Keratinocyte (primary cell): ENCODE measurements at regions not wholly inside any gene's neighbourhood (a gene's known extent, or its start where the extent isn't known, plus 50 kb on each side); places are given as distances from the start of the nearest gene placed in this dataset.

ENCODE experiments used
- DNase-seq: peaks from one replicate; pipeline ENCODE4 v3.0.0-alpha.2; 2011; ENCODE audit warnings: low read depth, missing footprints, low spot score
- FAIRE-seq: peaks from 2 replicates; lab custom pipeline; 2011; peaks lifted over from hg19 to GRCh38; lab: Jason Lieb, UNC
- H2AFZ ChIP-seq: 2 replicates; pipeline ENCODE4 v1.6.0; 2012; ENCODE audit warnings: low read length, control low read depth, inconsistent platforms; ENCODE audit not compliant: control insufficient read depth
- H3K27ac ChIP-seq: 2 replicates; pipeline ENCODE4 v1.5.1; 2011; ENCODE audit warnings: low read length; ENCODE audit not compliant: control insufficient read depth, insufficient read depth
- H3K27me3 ChIP-seq: 3 replicates; pipeline ENCODE4 v1.6.0; 2011; ENCODE audit warnings: low read length; ENCODE audit not compliant: control insufficient read depth, insufficient read depth; ENCODE audit errors: extremely low read depth
- H3K36me3 ChIP-seq, 2 experiments: 2 replicates in 1 of 2; 3 replicates in 1 of 2; pipeline ENCODE4 v1.5.1; 2011; ENCODE audit warnings: low read length in 2 of 2, mild to moderate bottlenecking in 1 of 2; ENCODE audit not compliant: control insufficient read depth in 2 of 2, insufficient read depth in 2 of 2; ENCODE audit errors: extremely low read depth in 1 of 2
- H3K4me1 ChIP-seq: 3 replicates; pipeline ENCODE4 v1.5.1; 2011; ENCODE audit warnings: low read length; ENCODE audit not compliant: control insufficient read depth, insufficient read depth; ENCODE audit errors: extremely low read depth
- H3K4me2 ChIP-seq: 3 replicates; pipeline ENCODE4 v1.6.0; 2011; ENCODE audit warnings: low read depth, low read length; ENCODE audit not compliant: control insufficient read depth, insufficient read depth; ENCODE audit errors: extremely low read depth
- H3K4me3 ChIP-seq, 3 experiments: fragments of 200-600 bp in 1 of 3; sonication (generic) in 1 of 3; 2 replicates in 2 of 3; 3 replicates in 1 of 3; pipeline ENCODE4 v1.5.1; 2011 to 2016; ENCODE audit warnings: low read length in 3 of 3, mild to moderate bottlenecking in 3 of 3, control low read depth in 2 of 3, inconsistent platforms in 1 of 3, low read depth in 1 of 3, mixed read lengths in 1 of 3, mixed run types in 1 of 3, moderate library complexity in 1 of 3; ENCODE audit not compliant: control insufficient read depth in 2 of 3, insufficient read depth in 2 of 3; ENCODE audit errors: extremely low read depth in 1 of 3
- H3K79me2 ChIP-seq: 2 replicates; pipeline ENCODE4 v1.6.0; 2012; ENCODE audit warnings: low read length; ENCODE audit not compliant: control insufficient read depth, insufficient read depth
- H3K9ac ChIP-seq: 3 replicates; pipeline ENCODE4 v1.6.0; 2011; ENCODE audit warnings: low read length; ENCODE audit not compliant: control insufficient read depth, insufficient read depth; ENCODE audit errors: extremely low read depth
- H3K9me1 ChIP-seq: 3 replicates; pipeline ENCODE4 v1.6.0; 2011; ENCODE audit warnings: low read length; ENCODE audit not compliant: control insufficient read depth, insufficient read depth; ENCODE audit errors: extremely low read depth
- H3K9me3 ChIP-seq: 2 replicates; pipeline ENCODE4 v1.5.1; 2012; ENCODE audit warnings: low read depth, low read length; ENCODE audit not compliant: control insufficient read depth
- H4K20me1 ChIP-seq: 3 replicates; pipeline ENCODE4 v1.6.0; 2011; ENCODE audit warnings: low read length; ENCODE audit not compliant: control insufficient read depth, insufficient read depth; ENCODE audit errors: extremely low read depth
- EZH2 ChIP-seq: IDR thresholded peaks from one replicate; pipeline ENCODE4 v1.6.1; 2012; ENCODE audit warnings: inconsistent platforms, mild to moderate bottlenecking, low read length, moderate library complexity
- dilution Hi-C: fragments of 300-500 bp; cut with MboI; formaldehyde crosslinking; loops from one replicate; pipeline ENCODE4 v1.7.0; 2020; ENCODE audit warnings: low sequenced_read_pairs; ENCODE audit not compliant: extremely low pct_ligation_motif_present
- TF ChIP-seq, protein P1 (sequence below), 3 experiments: IDR thresholded peaks in 1 of 3; conservative IDR thresholded peaks in 1 of 3; optimal IDR thresholded peaks in 1 of 3; 2 replicates in 2 of 3; 3 replicates in 1 of 3; pipeline versions ENCODE3 to v1.5.1; 2011; ENCODE audit warnings: low read length in 3 of 3, mild to moderate bottlenecking in 3 of 3, moderate library complexity in 2 of 3, control low read depth in 1 of 3, inconsistent platforms in 1 of 3; ENCODE audit not compliant: insufficient read depth in 2 of 3; ENCODE audit errors: extremely low read depth in 1 of 3

- H3K4me2 ChIP-seq: no peak overlapping the region
- no peaks in the 10 kb centered on the region for H3K27me3 ChIP-seq
- H3K4me3 ChIP-seq: no peak overlapping the region
- H3K79me2 ChIP-seq: no peaks in the 10 kb centered on the region
- no peaks in the 10 kb centered on the region for H3K9me3 ChIP-seq
- DNase-seq (no peak), FAIRE-seq (no peak)
- H3K9me1 ChIP-seq: no peaks in the 10 kb centered on the region
- dilution Hi-C loops: no loop called here
- no peaks in the 10 kb centered on the region for H3K4me1 ChIP-seq
- no peaks in the 10 kb centered on the region for H4K20me1 ChIP-seq
- TF ChIP-seq, protein P1, sequence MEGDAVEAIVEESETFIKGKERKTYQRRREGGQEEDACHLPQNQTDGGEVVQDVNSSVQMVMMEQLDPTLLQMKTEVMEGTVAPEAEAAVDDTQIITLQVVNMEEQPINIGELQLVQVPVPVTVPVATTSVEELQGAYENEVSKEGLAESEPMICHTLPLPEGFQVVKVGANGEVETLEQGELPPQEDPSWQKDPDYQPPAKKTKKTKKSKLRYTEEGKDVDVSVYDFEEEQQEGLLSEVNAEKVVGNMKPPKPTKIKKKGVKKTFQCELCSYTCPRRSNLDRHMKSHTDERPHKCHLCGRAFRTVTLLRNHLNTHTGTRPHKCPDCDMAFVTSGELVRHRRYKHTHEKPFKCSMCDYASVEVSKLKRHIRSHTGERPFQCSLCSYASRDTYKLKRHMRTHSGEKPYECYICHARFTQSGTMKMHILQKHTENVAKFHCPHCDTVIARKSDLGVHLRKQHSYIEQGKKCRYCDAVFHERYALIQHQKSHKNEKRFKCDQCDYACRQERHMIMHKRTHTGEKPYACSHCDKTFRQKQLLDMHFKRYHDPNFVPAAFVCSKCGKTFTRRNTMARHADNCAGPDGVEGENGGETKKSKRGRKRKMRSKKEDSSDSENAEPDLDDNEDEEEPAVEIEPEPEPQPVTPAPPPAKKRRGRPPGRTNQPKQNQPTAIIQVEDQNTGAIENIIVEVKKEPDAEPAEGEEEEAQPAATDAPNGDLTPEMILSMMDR (optimal IDR thresholded peaks at IDR 0.05 in 1 of 3, IDR thresholded peaks at IDR 0.05 in 1 of 3, conservative IDR thresholded peaks at IDR 0.05 in 1 of 3; ENCODE audit: extremely low read depth in 1 of 3, insufficient read depth in 2 of 3, low read length in 3 of 3): no peak
- TF ChIP-seq EZH2: no peak
- no peak overlapping the region for H2AFZ ChIP-seq
- no peak overlapping the region for H3K27ac ChIP-seq
- no peaks in the 10 kb centered on the region for H3K36me3 ChIP-seq
- no peak overlapping the region for H3K9ac ChIP-seq
These were observed 516.6 kb upstream of the KCNMB2 start for GRCh38 chr3:178019645-178020044.

DNA sequence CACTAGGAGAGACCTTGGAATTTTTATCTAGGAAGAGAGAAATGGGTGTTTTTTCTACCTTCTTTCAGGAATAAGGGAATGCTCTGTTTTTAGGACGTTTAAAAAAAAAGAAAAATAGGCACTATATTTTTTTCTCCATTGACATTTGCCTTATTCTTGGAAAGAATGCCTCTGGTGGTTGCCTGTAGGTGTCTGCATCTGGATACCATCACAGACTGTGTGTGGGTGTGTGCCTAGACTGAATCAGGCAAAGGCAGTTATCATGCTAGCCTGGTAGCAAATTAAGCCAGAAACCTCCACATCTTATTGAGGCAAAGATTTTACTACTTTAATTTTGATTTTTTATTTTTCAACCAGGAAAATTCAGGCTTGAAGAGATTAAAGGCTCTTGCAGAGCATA is 513.6 kb upstream of the KCNMB2 start:
- Histone ChIP-seq H3K4me2 (no peak overlapping the region), H3K9ac (no peak overlapping the region), H3K4me3 (no peak overlapping the region), H3K9me1 (no peaks in the 10 kb centered on the region), H3K4me1 (no peaks in the 10 kb centered on the region), H3K9me3 (no peaks in the 10 kb centered on the region), H3K79me2 (no peaks in the 10 kb centered on the region), H3K36me3 (no peaks in the 10 kb centered on the region), H2AFZ (no peak overlapping the region), H3K27me3 (no peaks in the 10 kb centered on the region), H3K27ac (no peak overlapping the region), H4K20me1 (no peaks in the 10 kb centered on the region)
- dilution Hi-C loops: no loop called here
- no peak for DNase-seq
- TF ChIP-seq EZH2: no peak
- TF ChIP-seq, protein P1 (optimal IDR thresholded peaks at IDR 0.05 in 1 of 3, IDR thresholded peaks at IDR 0.05 in 1 of 3, conservative IDR thresholded peaks at IDR 0.05 in 1 of 3; ENCODE audit: extremely low read depth in 1 of 3, insufficient read depth in 2 of 3, low read length in 3 of 3): no peak
- FAIRE-seq: no peak
